ENCODE measurements at regions not wholly inside any gene's neighbourhood (a gene's known extent, or its start where the extent isn't known, plus 50 kb on each side); places are given as distances from the start of the nearest gene placed in this dataset.
"Not testable (repeated sequence)": the region's sequence is repeated elsewhere in the genome, so short reads cannot be mapped to it uniquely, and the experiment has no call there.

DNA sequence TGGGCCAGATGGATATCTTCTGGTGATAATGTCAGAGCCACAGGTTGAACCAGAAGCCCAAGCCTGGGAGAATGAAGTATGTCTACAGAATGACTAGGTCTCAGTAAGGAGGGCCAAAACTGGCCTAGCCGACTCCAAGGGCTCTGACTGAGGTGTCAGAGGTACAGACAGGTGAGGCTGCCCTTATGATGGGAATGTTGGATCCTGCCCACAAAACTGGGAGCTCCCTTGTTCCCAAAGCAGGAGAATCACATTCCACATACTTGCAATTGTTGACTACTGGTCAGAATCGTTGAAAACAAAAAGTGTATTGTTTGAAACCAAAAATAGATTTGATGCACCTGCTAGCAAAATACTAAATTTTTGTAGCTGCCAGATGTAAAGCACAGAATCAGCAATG is 350.2 kb downstream of the BCL2L11 start:
- TF ChIP-seq, protein P1, sequence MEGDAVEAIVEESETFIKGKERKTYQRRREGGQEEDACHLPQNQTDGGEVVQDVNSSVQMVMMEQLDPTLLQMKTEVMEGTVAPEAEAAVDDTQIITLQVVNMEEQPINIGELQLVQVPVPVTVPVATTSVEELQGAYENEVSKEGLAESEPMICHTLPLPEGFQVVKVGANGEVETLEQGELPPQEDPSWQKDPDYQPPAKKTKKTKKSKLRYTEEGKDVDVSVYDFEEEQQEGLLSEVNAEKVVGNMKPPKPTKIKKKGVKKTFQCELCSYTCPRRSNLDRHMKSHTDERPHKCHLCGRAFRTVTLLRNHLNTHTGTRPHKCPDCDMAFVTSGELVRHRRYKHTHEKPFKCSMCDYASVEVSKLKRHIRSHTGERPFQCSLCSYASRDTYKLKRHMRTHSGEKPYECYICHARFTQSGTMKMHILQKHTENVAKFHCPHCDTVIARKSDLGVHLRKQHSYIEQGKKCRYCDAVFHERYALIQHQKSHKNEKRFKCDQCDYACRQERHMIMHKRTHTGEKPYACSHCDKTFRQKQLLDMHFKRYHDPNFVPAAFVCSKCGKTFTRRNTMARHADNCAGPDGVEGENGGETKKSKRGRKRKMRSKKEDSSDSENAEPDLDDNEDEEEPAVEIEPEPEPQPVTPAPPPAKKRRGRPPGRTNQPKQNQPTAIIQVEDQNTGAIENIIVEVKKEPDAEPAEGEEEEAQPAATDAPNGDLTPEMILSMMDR (conservative IDR thresholded peaks at IDR 0.05) = not testable (repeated sequence)
- not testable (repeated sequence) for TF ChIP-seq ZFX (IDR thresholded peaks at IDR 0.05)
